Choroid plexus epithelial cell (primary cell): ENCODE measurements at regions not wholly inside any gene's neighbourhood (a gene's known extent, or its start where the extent isn't known, plus 50 kb on each side); places are given as distances from the start of the nearest gene placed in this dataset.
A peak's percentile ranks its signal among the peaks of the same experiment; 100 is the strongest.

Experiments
- DNase-seq: peaks from one replicate; pipeline ENCODE4 v3.0.0-alpha.2; 2010; ENCODE audit warnings: low read depth
- H3K4me3 ChIP-seq: 2 replicates; pipeline ENCODE4 v1.5.1; 2011; ENCODE audit warnings: low read depth, mild to moderate bottlenecking, control low read depth, low read length, moderate library complexity
- TF ChIP-seq, protein P1 (sequence below): conservative IDR thresholded peaks from 2 replicates; pipeline ENCODE4 v1.5.1; 2011; ENCODE audit warnings: low read depth, mild to moderate bottlenecking, control low read depth, inconsistent platforms, low read length, moderate library complexity

DNA sequence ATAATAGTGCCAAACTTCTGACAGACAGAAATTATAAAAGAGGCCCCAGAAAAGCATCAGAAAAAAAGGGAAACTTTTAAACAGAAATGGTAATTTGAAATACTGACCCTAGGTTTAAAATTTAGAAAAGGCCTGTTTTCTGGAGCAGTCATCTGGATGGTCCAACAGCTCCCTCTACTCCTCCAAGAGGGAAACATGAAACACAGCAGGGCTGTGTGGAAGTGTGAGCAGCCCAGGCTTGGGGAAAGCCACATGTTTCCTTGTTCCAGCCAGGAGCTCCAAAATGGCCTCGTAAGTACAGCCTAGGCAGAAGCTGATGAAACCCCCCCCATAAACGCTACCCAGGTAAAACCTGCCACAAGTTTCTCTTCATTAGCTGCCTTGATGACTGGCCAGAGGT is 499.3 kb upstream of the ADAMTS16 start:
- peak; percentile 10 for DNase-seq
- no peak overlapping the region for H3K4me3 ChIP-seq
- TF ChIP-seq, protein P1, sequence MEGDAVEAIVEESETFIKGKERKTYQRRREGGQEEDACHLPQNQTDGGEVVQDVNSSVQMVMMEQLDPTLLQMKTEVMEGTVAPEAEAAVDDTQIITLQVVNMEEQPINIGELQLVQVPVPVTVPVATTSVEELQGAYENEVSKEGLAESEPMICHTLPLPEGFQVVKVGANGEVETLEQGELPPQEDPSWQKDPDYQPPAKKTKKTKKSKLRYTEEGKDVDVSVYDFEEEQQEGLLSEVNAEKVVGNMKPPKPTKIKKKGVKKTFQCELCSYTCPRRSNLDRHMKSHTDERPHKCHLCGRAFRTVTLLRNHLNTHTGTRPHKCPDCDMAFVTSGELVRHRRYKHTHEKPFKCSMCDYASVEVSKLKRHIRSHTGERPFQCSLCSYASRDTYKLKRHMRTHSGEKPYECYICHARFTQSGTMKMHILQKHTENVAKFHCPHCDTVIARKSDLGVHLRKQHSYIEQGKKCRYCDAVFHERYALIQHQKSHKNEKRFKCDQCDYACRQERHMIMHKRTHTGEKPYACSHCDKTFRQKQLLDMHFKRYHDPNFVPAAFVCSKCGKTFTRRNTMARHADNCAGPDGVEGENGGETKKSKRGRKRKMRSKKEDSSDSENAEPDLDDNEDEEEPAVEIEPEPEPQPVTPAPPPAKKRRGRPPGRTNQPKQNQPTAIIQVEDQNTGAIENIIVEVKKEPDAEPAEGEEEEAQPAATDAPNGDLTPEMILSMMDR: peak; percentile 35

GRCh38 chr5:4642525-4642924 is 497.6 kb upstream of the ADAMTS16 start:
- H3K4me3 ChIP-seq: no peak overlapping the region
- TF ChIP-seq, protein P1: no peak
- no peak for DNase-seq

DNA sequence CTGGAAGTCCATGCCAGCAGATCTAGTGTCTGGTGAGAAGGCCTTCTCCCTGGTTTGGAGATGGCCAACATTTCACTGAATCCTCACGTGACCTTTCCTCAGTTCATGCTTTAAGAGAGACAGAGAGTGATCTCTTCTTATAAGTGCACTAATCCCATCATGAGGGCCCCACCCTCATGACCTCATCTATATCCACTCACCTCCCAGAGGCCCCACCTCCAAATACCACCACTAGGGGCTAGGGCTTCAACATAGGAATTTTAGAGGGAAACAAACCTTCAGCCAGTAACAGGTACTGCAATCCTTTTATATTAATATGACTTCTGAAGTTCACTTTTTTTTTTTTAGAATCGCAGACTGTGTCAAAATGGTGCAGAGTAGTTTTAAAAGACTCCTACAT is 496.9 kb upstream of the ADAMTS16 start:
- TF ChIP-seq, protein P1: no peak
- H3K4me3 ChIP-seq: no peak overlapping the region
- DNase-seq: no peak

DNA sequence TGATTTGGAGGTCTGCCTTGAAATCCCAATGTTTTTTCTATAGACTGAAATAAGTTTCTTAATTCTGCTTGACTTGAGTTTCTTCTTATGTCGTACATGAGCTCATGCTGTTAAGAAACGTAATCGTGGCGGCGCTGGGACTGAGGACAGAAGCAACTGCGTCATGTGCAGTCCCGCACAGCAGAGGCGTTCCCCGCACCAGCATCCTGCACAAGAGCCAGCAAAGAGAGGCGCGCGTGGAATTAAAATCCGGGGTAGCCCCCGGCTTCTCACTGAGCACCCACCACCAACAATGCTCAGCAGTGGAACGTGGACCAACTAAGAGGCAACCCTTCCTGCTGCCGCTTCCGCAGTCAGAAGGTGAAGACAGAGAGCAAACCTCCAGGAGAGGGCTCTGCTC is 496.2 kb upstream of the ADAMTS16 start:
- TF ChIP-seq, protein P1: no peak
- H3K4me3 ChIP-seq: no peak overlapping the region
- DNase-seq: no peak

DNA sequence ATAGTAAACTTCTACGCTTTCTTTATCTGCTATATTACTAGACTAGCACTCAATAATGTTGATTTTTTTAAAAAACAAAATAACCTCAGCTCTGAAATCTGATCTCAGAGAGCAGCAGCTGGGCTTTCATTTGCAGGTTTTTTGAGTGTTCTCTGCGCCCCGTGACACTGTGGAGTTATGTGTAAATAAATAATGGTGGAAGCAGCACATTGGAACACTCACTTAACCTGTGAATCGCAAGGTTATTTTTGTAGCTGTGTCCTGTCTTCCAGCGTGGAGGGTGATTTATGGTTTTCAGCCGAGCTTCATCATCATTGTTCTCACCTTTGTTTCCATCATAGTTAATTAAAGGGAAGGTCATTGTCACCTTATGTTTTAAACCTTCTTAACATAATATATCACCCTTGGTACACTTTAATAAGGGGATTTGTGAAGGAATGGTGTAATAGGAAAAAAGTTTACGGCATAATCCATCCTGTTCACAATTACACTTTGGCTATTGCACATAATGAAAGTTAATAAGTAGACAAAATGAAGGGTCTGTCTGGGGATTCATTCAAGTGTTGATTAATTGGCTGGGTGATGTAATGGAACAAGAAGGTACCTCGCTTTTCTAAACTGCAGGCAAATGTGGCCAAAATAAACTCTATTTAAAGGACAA is 493.3 kb upstream of the ADAMTS16 start:
- DNase-seq: peak; percentile 0
- TF ChIP-seq, protein P1: no peak
- H3K4me3 ChIP-seq: no peak overlapping the region

DNA sequence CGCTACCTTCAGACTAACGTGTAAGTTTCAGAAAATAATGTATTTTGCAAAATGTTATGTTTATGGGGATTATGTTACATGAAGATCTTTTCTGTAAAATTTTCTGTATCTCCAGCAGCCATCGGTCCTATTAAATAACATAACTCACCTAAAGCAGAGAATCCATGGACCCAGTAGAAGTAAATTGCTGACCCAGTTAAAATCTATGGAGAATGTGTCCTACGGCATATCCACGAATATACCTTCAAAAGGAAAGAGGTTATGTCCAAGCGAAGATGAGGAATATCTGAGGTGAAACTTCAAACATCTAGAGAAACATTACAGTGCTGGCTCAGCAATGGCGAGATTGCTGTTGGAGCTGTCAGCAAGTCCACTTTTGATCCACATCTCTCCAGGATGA is 492.2 kb upstream of the ADAMTS16 start:
- no peak for DNase-seq
- no peak overlapping the region for H3K4me3 ChIP-seq
- TF ChIP-seq, protein P1: no peak

DNA sequence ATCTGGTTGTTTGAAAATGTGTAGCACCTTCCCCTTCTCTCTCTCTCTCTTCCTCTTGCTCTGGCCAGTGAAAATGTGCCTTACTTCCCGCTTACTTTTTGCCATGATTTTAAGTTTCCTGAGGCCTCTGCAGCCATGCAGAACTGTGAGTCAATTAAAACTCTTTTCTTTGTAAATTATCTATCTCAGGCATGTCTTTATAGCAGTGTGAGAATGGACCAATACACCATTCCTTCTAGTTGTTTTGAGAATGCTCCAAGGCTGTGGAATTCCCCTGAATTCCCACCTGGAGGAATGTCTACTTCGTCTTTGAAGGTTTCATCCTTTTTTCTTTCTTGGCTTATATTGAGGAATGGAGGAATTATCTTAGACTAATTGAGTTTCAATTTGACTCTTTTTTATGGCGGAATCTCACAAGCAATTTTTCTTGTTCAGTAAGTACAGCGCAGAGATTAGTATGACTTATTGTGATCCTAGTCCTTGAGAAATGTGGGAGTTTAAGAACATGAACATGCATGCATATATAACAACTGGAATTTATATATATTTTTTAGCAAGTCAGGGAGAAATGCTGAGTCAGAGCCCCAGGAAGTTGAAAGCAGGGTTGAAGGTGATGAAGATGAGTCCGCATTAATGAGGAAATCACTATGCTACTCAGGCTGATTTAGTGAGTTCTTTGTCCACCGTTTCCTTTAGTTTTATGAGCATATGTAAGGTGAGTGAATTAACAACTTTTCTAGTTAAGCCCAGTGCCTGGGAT is 488.1 kb upstream of the ADAMTS16 start:
- TF ChIP-seq, protein P1: no peak
- H3K4me3 ChIP-seq: no peak overlapping the region
- DNase-seq: no peak
